B cell (primary cell): ENCODE measurements at regions not wholly inside any gene's neighbourhood (a gene's known extent, or its start where the extent isn't known, plus 50 kb on each side); places are given as distances from the start of the nearest gene placed in this dataset.

ENCODE experiments used
- ATAC-seq: fragments of 200-7000 bp; cut with Tn5 transposase; one replicate; pipeline ENCODE4 v1.10.0; 2021; ENCODE audit warnings: low read depth, mild to moderate bottlenecking, moderate number of reproducible peaks, moderate library complexity
- CTCF ChIA-PET: fragments of 350-600 bp; sonication (Branson Sonifier 250); formaldehyde crosslinking; loops from one replicate; lab custom pipeline; 2021; ENCODE audit warnings: antibody characterized with exemption, inconsistent platforms; lab: Charles Lee
- POLR2A ChIA-PET: fragments of 350-600 bp; sonication (Branson Sonifier 250); formaldehyde crosslinking; loops from one replicate; lab custom pipeline; 2021; ENCODE audit warnings: antibody characterized with exemption; lab: Charles Lee
- DNase-seq: peaks from one replicate; pipeline ENCODE4 v3.0.0; 2013
- H2AFZ ChIP-seq: 2 replicates; pipeline ENCODE4 v1.6.1; 2012; ENCODE audit warnings: mild to moderate bottlenecking, low read depth, low read length; ENCODE audit not compliant: insufficient read depth, poor library complexity, severe bottlenecking
- H3K27ac ChIP-seq, 2 donors: 1 replicate in 1 of 2; 2 replicates in 1 of 2; pipeline ENCODE4 v1.5.1; 2012 to 2013; ENCODE audit warnings: low read length in 2 of 2, mild to moderate bottlenecking in 2 of 2, moderate library complexity in 1 of 2
- H3K27me3 ChIP-seq, 4 experiments: fragments of 200-600 bp in 1 of 4; sonication (generic) in 1 of 4; replicated peaks in 1 of 4; 1 replicate in 2 of 4; 2 replicates in 2 of 4; pipeline versions ENCODE4 v1.6.1 to v1.7.0; 2013 to 2016; ENCODE audit warnings: low read length in 3 of 4, mild to moderate bottlenecking in 2 of 4, mixed read lengths in 1 of 4, moderate library complexity in 1 of 4; ENCODE audit not compliant: insufficient read depth in 4 of 4, control insufficient read depth in 3 of 4; ENCODE audit errors: control extremely low read depth in 1 of 4
- H3K36me3 ChIP-seq, 2 experiments: replicated peaks in 1 of 2; 1 replicate in 1 of 2; 2 replicates in 1 of 2; pipeline versions ENCODE4 v1.6.1 to v1.7.1; 2013; ENCODE audit warnings: low read length in 1 of 2; ENCODE audit not compliant: insufficient read depth in 2 of 2, control insufficient read depth in 1 of 2; ENCODE audit errors: control extremely low read depth in 1 of 2, extremely low read depth in 1 of 2
- H3K4me1 ChIP-seq, 2 donors: fragments of 200-600 bp in 1 of 2; sonication (generic) in 1 of 2; 1 replicate in 1 of 2; 2 replicates in 1 of 2; pipeline versions ENCODE4 v1.5.1 to v1.6.1; 2013 to 2017; ENCODE audit warnings: low read length in 2 of 2; ENCODE audit not compliant: control insufficient read depth in 2 of 2, insufficient read depth in 2 of 2
- H3K4me2 ChIP-seq: replicated peaks from 2 replicates; pipeline ENCODE3; 2012; ENCODE audit warnings: mild to moderate bottlenecking, low read depth, low read length; ENCODE audit not compliant: poor library complexity, severe bottlenecking
- H3K4me3 ChIP-seq, 5 experiments: fragments of 200-600 bp in 1 of 5; sonication (generic) in 1 of 5; 1 replicate in 3 of 5; 2 replicates in 2 of 5; pipeline versions ENCODE4 v1.5.1 to v1.7.0; 2011 to 2016; ENCODE audit warnings: low read length in 4 of 5, mild to moderate bottlenecking in 4 of 5, low read depth in 2 of 5, control low read depth in 1 of 5, moderate library complexity in 1 of 5; ENCODE audit not compliant: insufficient read depth in 1 of 5; ENCODE audit errors: control extremely low read depth in 1 of 5, extremely low read depth in 1 of 5
- H3K79me2 ChIP-seq: fragments of 200-600 bp; sonication (generic); one replicate; pipeline ENCODE4 v1.6.0; 2016; ENCODE audit warnings: low read length; ENCODE audit not compliant: control insufficient read depth, insufficient read depth
- H3K9ac ChIP-seq: fragments of 200-600 bp; sonication (generic); 2 replicates; pipeline ENCODE4 v1.6.1; 2017; ENCODE audit warnings: mild to moderate bottlenecking, low read length, moderate library complexity
- H3K9me3 ChIP-seq, 3 donors: one replicate each; pipeline versions ENCODE4 v1.6.1 to v1.7.1; 2013; ENCODE audit warnings: low read length in 2 of 3; ENCODE audit not compliant: control insufficient read depth in 2 of 3, insufficient read depth in 1 of 3; ENCODE audit errors: control extremely low read depth in 1 of 3
- H4K20me1 ChIP-seq: 2 replicates; pipeline ENCODE4 v1.6.0; 2012; ENCODE audit warnings: mild to moderate bottlenecking, low read length; ENCODE audit not compliant: insufficient read depth, control insufficient read depth, poor library complexity, severe bottlenecking
- H3K27ac Mint-ChIP-seq: one replicate; pipeline ENCODE4 v1.8.0; 2021; ENCODE audit warnings: mixed read lengths
- H3K27me3 Mint-ChIP-seq: one replicate; pipeline ENCODE4 v1.8.0; 2021; ENCODE audit warnings: mixed read lengths
- H3K4me1 Mint-ChIP-seq: one replicate; pipeline ENCODE4 v1.8.0; 2021; ENCODE audit warnings: mixed read lengths
- H3K4me3 Mint-ChIP-seq: one replicate; pipeline ENCODE4 v1.8.0; 2021; ENCODE audit warnings: mixed read lengths
- H3K9me3 Mint-ChIP-seq: one replicate; pipeline ENCODE4 v1.8.0; 2022; ENCODE audit warnings: mixed read lengths; ENCODE audit not compliant: insufficient read depth
- EZH2 ChIP-seq: IDR thresholded peaks from 2 replicates; pipeline ENCODE4 v1.6.1; 2012; ENCODE audit warnings: borderline replicate concordance, low read depth, mild to moderate bottlenecking, moderate library complexity, low read length; ENCODE audit not compliant: insufficient read depth, poor library complexity, severe bottlenecking
- WGBS: methylation state at CpG from one replicate; pipeline ENCODE4 v1.1.5; 2013; ENCODE audit warnings: missing lambda C conversion rate; ENCODE audit not compliant: insufficient coverage; 5-methylcytosine and 5-hydroxymethylcytosine counted together
- intact Hi-C: fragments of 100-400 bp; cut with micrococcal nuclease; formaldehyde crosslinking; loops from one replicate; pipeline ENCODE4 v1.10.0; 2022
- TF ChIP-seq, protein P1 (sequence below): fragments of 200-600 bp; IDR thresholded peaks from one replicate; pipeline ENCODE4 v1.8.0; 2022; ENCODE audit warnings: antibody characterized with exemption, mild to moderate bottlenecking

DNA sequence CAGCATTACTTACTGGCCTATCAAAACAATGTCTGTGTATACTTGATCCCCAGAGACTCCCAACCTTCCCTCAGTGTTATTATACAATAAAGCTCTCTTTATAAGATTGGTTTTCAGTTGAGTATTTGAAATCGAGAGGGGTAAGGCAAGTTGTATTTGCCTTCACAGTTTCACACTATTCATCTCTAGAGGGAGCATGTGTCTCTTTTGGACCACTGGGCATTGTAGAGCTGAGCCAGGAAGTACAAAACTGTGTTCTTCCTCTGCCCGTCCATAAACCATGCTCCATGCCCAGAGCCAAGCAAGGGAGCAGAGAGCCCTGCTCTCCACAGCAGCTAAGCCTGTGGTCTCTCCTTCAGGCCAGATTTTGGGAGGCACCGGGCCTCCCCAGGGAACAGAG lies 61.5 kb upstream of the HHIP start:
- H2AFZ ChIP-seq: no peak overlapping the region

DNA sequence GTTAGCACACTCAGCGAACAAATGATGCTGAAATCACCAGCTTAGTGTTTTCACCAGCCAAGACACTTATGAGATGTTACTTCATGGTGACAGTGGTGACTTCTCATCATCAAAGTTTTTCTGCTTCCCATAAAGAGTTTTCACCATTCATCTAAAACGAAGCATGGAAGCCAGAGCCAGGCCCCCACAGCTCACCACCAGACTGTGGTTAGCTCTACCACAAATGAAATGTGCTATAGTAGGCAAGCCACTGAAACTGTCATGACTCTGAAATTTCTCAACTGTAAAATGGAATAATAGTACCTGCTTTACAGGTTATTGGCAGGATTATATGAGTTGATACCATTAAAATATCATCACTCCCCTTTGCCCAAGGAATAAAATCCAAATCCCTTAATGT lies 56.4 kb upstream of the HHIP start:
- H3K4me3 ChIP-seq: no peak overlapping the region
- peaks cover 4% of the 10 kb centered on the region for H3K9me3 Mint-ChIP-seq
- no peak overlapping the region for H3K4me3 Mint-ChIP-seq
- no peak overlapping the region for H3K4me2 ChIP-seq
- no peak overlapping the region for H3K9ac ChIP-seq
- H2AFZ ChIP-seq: no peak overlapping the region
- TF ChIP-seq EZH2: no peak
- TF ChIP-seq, protein P1, sequence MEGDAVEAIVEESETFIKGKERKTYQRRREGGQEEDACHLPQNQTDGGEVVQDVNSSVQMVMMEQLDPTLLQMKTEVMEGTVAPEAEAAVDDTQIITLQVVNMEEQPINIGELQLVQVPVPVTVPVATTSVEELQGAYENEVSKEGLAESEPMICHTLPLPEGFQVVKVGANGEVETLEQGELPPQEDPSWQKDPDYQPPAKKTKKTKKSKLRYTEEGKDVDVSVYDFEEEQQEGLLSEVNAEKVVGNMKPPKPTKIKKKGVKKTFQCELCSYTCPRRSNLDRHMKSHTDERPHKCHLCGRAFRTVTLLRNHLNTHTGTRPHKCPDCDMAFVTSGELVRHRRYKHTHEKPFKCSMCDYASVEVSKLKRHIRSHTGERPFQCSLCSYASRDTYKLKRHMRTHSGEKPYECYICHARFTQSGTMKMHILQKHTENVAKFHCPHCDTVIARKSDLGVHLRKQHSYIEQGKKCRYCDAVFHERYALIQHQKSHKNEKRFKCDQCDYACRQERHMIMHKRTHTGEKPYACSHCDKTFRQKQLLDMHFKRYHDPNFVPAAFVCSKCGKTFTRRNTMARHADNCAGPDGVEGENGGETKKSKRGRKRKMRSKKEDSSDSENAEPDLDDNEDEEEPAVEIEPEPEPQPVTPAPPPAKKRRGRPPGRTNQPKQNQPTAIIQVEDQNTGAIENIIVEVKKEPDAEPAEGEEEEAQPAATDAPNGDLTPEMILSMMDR: no peak
- CTCF ChIA-PET: no interaction called here
- H3K27me3 ChIP-seq: no peaks in the 10 kb centered on the region
- no peak overlapping the region for H3K27ac Mint-ChIP-seq
- H3K79me2 ChIP-seq: no peaks in the 10 kb centered on the region
- H4K20me1 ChIP-seq: no peaks in the 10 kb centered on the region
- H3K4me1 Mint-ChIP-seq: no peaks in the 10 kb centered on the region
- H3K27me3 Mint-ChIP-seq: peaks cover 6% of the 10 kb centered on the region
- intact Hi-C loops: no loop called here
- POLR2A ChIA-PET: no interaction called here
- no peaks in the 10 kb centered on the region for H3K36me3 ChIP-seq
- no CpG with 5 or more reads among the region's 2 CpGs for WGBS
- ATAC-seq (no peak), DNase-seq (no peak)
- no peak overlapping the region for H3K27ac ChIP-seq
- H3K4me1 ChIP-seq: no peaks in the 10 kb centered on the region
- H3K9me3 ChIP-seq: no peaks in the 10 kb centered on the region

More for the DNA sequence above, 61.5 kb upstream of the HHIP start:
- Histone ChIP-seq H3K79me2 (no peaks in the 10 kb centered on the region), H4K20me1 (no peaks in the 10 kb centered on the region), H3K4me1 (no peaks in the 10 kb centered on the region), H3K9me3 (no peaks in the 10 kb centered on the region), H3K27me3 (no peaks in the 10 kb centered on the region), H3K9ac (no peak overlapping the region), H3K36me3 (no peaks in the 10 kb centered on the region), H3K4me3 (no peak overlapping the region), H3K27ac (no peak overlapping the region), H3K4me2 (no peak overlapping the region)
- CTCF ChIA-PET: no interaction called here
- H3K9me3 Mint-ChIP-seq: peaks cover 4% of the 10 kb centered on the region
- peaks cover 3% of the 10 kb centered on the region for H3K27me3 Mint-ChIP-seq
- POLR2A ChIA-PET: no interaction called here
- H3K4me1 Mint-ChIP-seq: no peaks in the 10 kb centered on the region
- intact Hi-C loops: no loop called here
- TF ChIP-seq, protein P1: no peak
- TF ChIP-seq EZH2: no peak
- 86% methylated on average over 2 of the region's 3 CpGs for WGBS
- no peak overlapping the region for H3K27ac Mint-ChIP-seq
- H3K4me3 Mint-ChIP-seq: no peak overlapping the region
- no peak for DNase-seq
- no peak for ATAC-seq
